MM.1S (cell line): ENCODE measurements at regions not wholly inside any gene's neighbourhood (a gene's known extent, or its start where the extent isn't known, plus 50 kb on each side); places are given as distances from the start of the nearest gene placed in this dataset.

Experiments used
- CTCF ChIP-seq: fragments of 300-600 bp; sonication (generic); IDR thresholded peaks from 2 replicates; pipeline ENCODE4 v1.5.1; 2016; ENCODE audit warnings: antibody characterized with exemption, low read length, mixed read lengths
- EZH2 ChIP-seq: fragments of 300-600 bp; sonication (generic); optimal IDR thresholded peaks from 2 replicates; pipeline ENCODE3; 2017; ENCODE audit warnings: low read depth, mild to moderate bottlenecking, antibody characterized with exemption, low read length, mixed read lengths

GRCh38 chr16:5309946-5310611, 212.5 kb upstream of the EEF2KMT start:
- no peak for TF ChIP-seq EZH2
- TF ChIP-seq CTCF = no peak
